HG03060 (cell line): ENCODE measurements at regions not wholly inside any gene's neighbourhood (a gene's known extent, or its start where the extent isn't known, plus 50 kb on each side); places are given as distances from the start of the nearest gene placed in this dataset.

Experiments
- ATAC-seq: cut with Tn5 transposase; IDR thresholded peaks from one replicate; pipeline ENCODE4 v1.9.1; 2021; ENCODE audit warnings: low read depth, moderate number of reproducible peaks; ENCODE audit not compliant: unreplicated experiment

GRCh38 chr18:77811503-77811902 lies 561.9 kb downstream of the GALR1 start:
- ATAC-seq, result no peak

- no peak for ATAC-seq
These were observed 566.2 kb downstream of the GALR1 start for GRCh38 chr18:77815666-77816338.

GRCh38 chr18:77818328-77818727 lies 568.7 kb downstream of the GALR1 start:
- no peak for ATAC-seq

- no peak for ATAC-seq
These were observed 570.8 kb downstream of the GALR1 start for GRCh38 chr18:77820472-77820871.

GRCh38 chr18:77821892-77822291 lies 572.2 kb downstream of the GALR1 start:
- no peak for ATAC-seq

GRCh38 chr18:77822632-77823031 lies 573.0 kb downstream of the GALR1 start:
- ATAC-seq, result no peak

GRCh38 chr18:77833807-77834206 lies 584.2 kb downstream of the GALR1 start:
- no peak for ATAC-seq

GRCh38 chr18:77851802-77852201 lies 602.2 kb downstream of the GALR1 start:
- ATAC-seq, result no peak

GRCh38 chr18:77853859-77854258 lies 604.2 kb downstream of the GALR1 start:
- no peak for ATAC-seq

GRCh38 chr18:77857678-77858655 lies 608.3 kb downstream of the GALR1 start:
- ATAC-seq, result no peak

- ATAC-seq, result no peak
These were observed 610.0 kb downstream of the GALR1 start for GRCh38 chr18:77859634-77860033.

GRCh38 chr18:77862066-77862757 lies 612.6 kb downstream of the GALR1 start:
- ATAC-seq, result no peak

- ATAC-seq, result no peak
These were observed 616.2 kb downstream of the GALR1 start for GRCh38 chr18:77865853-77866252.

- no peak for ATAC-seq
These were observed 616.7 kb downstream of the GALR1 start for GRCh38 chr18:77866351-77866750.

GRCh38 chr18:77870199-77870598 lies 620.6 kb downstream of the GALR1 start:
- no peak for ATAC-seq

GRCh38 chr18:77870894-77871293 lies 621.2 kb downstream of the GALR1 start:
- ATAC-seq, result no peak

- ATAC-seq, result no peak
These were observed 622.5 kb downstream of the GALR1 start for GRCh38 chr18:77872166-77872565.

- no peak for ATAC-seq
These were observed 626.7 kb downstream of the GALR1 start for GRCh38 chr18:77876319-77876865.

- no peak for ATAC-seq
These were observed 630.2 kb downstream of the GALR1 start for GRCh38 chr18:77879829-77880228.

- no peak for ATAC-seq
These were observed 634.8 kb downstream of the GALR1 start for GRCh38 chr18:77884454-77884853.

- ATAC-seq, result no peak
These were observed 644.4 kb downstream of the GALR1 start for GRCh38 chr18:77894060-77894459.
